ENCODE measurements at regions not wholly inside any gene's neighbourhood (a gene's known extent, or its start where the extent isn't known, plus 50 kb on each side); places are given as distances from the start of the nearest gene placed in this dataset.

GRCh38 chr21:16821588-16821987, 691.3 kb upstream of the CXADR start:
- no peak for DNase-seq (ENCODE audit: low spot score)

GRCh38 chr21:16829532-16829931, 683.3 kb upstream of the CXADR start:
- no peak for DNase-seq (ENCODE audit: low spot score)

- no peak for DNase-seq (ENCODE audit: low spot score)
Observed at GRCh38 chr21:16832791-16833190, 680.1 kb upstream of the CXADR start.

- DNase-seq (ENCODE audit: low spot score), result no peak
Observed at GRCh38 chr21:16834791-16835190, 678.1 kb upstream of the CXADR start.

GRCh38 chr21:16837321-16837720, 675.5 kb upstream of the CXADR start:
- no peak for DNase-seq (ENCODE audit: low spot score)

- DNase-seq (ENCODE audit: low spot score), result no peak
Observed at GRCh38 chr21:16837721-16838120, 675.1 kb upstream of the CXADR start.

- DNase-seq (ENCODE audit: low spot score), result no peak
Observed at GRCh38 chr21:16838331-16838730, 674.5 kb upstream of the CXADR start.

GRCh38 chr21:16840538-16840937, 672.3 kb upstream of the CXADR start:
- no peak for DNase-seq (ENCODE audit: low spot score)

- no peak for DNase-seq (ENCODE audit: low spot score)
Observed at GRCh38 chr21:16841975-16842695, 670.7 kb upstream of the CXADR start.

- DNase-seq (ENCODE audit: low spot score), result no peak
Observed at GRCh38 chr21:16842696-16843035, 670.2 kb upstream of the CXADR start.

- DNase-seq (ENCODE audit: low spot score), result no peak
Observed at GRCh38 chr21:16847211-16847610, 665.6 kb upstream of the CXADR start.

- DNase-seq (ENCODE audit: low spot score), result no peak
Observed at GRCh38 chr21:16851054-16851453, 661.8 kb upstream of the CXADR start.

- no peak for DNase-seq (ENCODE audit: low spot score)
Observed at GRCh38 chr21:16855164-16855667, 657.6 kb upstream of the CXADR start.

GRCh38 chr21:16863362-16863905, 649.4 kb upstream of the CXADR start:
- no peak for DNase-seq (ENCODE audit: low spot score)

- no peak for DNase-seq (ENCODE audit: low spot score)
Observed at GRCh38 chr21:16863908-16864307, 648.9 kb upstream of the CXADR start.

- DNase-seq (ENCODE audit: low spot score), result no peak
Observed at GRCh38 chr21:16865632-16866031, 647.2 kb upstream of the CXADR start.

GRCh38 chr21:16866851-16867250, 646.0 kb upstream of the CXADR start:
- no peak for DNase-seq (ENCODE audit: low spot score)

- DNase-seq (ENCODE audit: low spot score), result no peak
Observed at GRCh38 chr21:16870103-16870502, 642.7 kb upstream of the CXADR start.

- no peak for DNase-seq (ENCODE audit: low spot score)
Observed at GRCh38 chr21:16872616-16873015, 640.2 kb upstream of the CXADR start.

- DNase-seq (ENCODE audit: low spot score), result no peak
Observed at GRCh38 chr21:16873176-16873575, 639.7 kb upstream of the CXADR start.

- no peak for DNase-seq (ENCODE audit: low spot score)
Observed at GRCh38 chr21:16873596-16873995, 639.2 kb upstream of the CXADR start.

GRCh38 chr21:16879479-16879878, 633.4 kb upstream of the CXADR start:
- no peak for DNase-seq (ENCODE audit: low spot score)

GRCh38 chr21:16891821-16892220, 621.0 kb upstream of the CXADR start:
- DNase-seq (ENCODE audit: low spot score), result no peak

- no peak for DNase-seq (ENCODE audit: low spot score)
Observed at GRCh38 chr21:16900685-16901084, 612.2 kb upstream of the CXADR start.
